ENCODE measurements at regions not wholly inside any gene's neighbourhood (a gene's known extent, or its start where the extent isn't known, plus 50 kb on each side); places are given as distances from the start of the nearest gene placed in this dataset.

DNA sequence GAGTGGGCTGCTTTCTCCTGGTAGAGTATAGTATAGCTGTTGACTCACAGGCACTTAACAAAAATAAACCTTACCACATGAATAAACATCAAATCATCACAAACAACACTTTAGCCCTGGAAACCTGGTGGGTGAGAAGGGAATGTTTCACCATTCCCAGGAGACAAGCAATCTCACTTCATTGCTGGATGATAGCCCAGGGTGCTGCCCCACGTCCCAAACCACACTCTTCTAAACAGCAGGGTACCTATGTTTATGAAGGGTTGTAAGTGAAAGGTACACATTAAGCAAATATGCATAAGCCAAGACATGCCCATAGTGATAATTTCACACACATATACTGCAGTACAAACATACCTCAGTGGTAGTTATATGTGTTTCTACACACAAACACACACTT, 276.2 kb downstream of the FGFR2 start:
- CTCF ChIA-PET: no interaction called here
- POLR2A ChIA-PET: no interaction called here
- H3K4me3 ChIP-seq (ENCODE audit: low read depth, low read length): no peak overlapping the region
- DNase-seq (ENCODE audit: low read depth, low spot score): no peak
- H3K9me3 ChIP-seq (ENCODE audit: control insufficient read depth, insufficient read depth, low read length): peaks cover 15% of the 10 kb centered on the region
- no peak overlapping the region for H3K27ac ChIP-seq (ENCODE audit: low read depth, low read length)
- H3K27me3 ChIP-seq (ENCODE audit: control insufficient read depth, insufficient read depth, low read length): no peaks in the 10 kb centered on the region
- TF ChIP-seq, protein P1, sequence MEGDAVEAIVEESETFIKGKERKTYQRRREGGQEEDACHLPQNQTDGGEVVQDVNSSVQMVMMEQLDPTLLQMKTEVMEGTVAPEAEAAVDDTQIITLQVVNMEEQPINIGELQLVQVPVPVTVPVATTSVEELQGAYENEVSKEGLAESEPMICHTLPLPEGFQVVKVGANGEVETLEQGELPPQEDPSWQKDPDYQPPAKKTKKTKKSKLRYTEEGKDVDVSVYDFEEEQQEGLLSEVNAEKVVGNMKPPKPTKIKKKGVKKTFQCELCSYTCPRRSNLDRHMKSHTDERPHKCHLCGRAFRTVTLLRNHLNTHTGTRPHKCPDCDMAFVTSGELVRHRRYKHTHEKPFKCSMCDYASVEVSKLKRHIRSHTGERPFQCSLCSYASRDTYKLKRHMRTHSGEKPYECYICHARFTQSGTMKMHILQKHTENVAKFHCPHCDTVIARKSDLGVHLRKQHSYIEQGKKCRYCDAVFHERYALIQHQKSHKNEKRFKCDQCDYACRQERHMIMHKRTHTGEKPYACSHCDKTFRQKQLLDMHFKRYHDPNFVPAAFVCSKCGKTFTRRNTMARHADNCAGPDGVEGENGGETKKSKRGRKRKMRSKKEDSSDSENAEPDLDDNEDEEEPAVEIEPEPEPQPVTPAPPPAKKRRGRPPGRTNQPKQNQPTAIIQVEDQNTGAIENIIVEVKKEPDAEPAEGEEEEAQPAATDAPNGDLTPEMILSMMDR (IDR thresholded peaks at IDR 0.05; ENCODE audit: low read depth, low read length): no peak

DNA sequence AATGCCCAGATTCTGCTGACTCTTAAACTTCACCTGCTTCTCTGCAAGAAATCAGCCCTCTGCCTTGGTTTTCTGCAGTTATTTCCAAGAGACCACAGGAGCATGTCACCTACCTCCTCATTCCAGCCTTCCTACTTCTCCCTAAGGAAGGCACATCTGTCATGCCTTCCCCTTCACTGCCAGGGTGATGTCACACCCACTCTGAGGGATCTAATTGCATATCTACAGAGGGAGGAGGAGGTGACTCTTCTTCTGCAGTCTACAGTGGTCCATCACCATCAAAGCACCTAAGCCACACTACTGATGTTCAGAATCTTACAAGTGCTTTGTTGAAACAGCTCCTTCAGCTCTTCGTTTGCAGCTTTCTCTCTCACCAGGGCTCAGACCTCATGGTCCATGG, 275.5 kb downstream of the FGFR2 start:
- POLR2A ChIA-PET: no interaction called here
- H3K27ac ChIP-seq (ENCODE audit: low read depth, low read length): no peak overlapping the region
- CTCF ChIA-PET: interaction anchor here (0.5 kb wide), 1 partner anchor 440 kb away, joined by 4 read pairs; no protein-coding TSS in a partner anchor

DNA sequence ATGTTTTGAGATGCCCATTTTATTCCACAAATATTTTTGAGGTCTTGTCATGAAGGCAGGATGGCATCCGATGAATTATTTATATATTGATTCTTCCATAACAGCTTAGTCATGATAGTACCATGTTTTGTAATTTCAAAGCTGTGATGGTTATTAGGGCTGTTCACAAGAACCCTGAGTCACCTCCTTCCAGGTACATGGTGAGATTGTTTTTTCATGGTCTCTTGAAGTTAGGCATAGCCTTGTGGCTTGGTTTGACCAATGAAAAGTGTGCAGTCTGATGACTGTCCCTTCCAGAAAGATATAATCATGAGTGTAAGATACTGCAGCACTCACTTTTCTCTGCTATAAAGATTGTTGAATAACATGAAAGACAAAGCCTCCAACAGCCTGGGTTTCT, 274.8 kb downstream of the FGFR2 start:
- Histone ChIP-seq H3K27ac (ENCODE audit: low read depth, low read length) (no peak overlapping the region), H3K4me3 (ENCODE audit: low read depth, low read length) (no peak overlapping the region), H3K9me3 (ENCODE audit: control insufficient read depth, insufficient read depth, low read length) (peaks cover 24% of the 10 kb centered on the region), H3K27me3 (ENCODE audit: control insufficient read depth, insufficient read depth, low read length) (no peaks in the 10 kb centered on the region)
- CTCF ChIA-PET: no interaction called here
- DNase-seq (ENCODE audit: low read depth, low spot score): no peak
- TF ChIP-seq, protein P1 (IDR thresholded peaks at IDR 0.05; ENCODE audit: low read depth, low read length): no peak
- POLR2A ChIA-PET: no interaction called here

More for the DNA sequence above, 275.5 kb downstream of the FGFR2 start:
- no peak for DNase-seq (ENCODE audit: low read depth, low spot score)
- TF ChIP-seq, protein P1 (IDR thresholded peaks at IDR 0.05; ENCODE audit: low read depth, low read length): no peak
- no peak overlapping the region for H3K4me3 ChIP-seq (ENCODE audit: low read depth, low read length)
- H3K27me3 ChIP-seq (ENCODE audit: control insufficient read depth, insufficient read depth, low read length): no peaks in the 10 kb centered on the region
- peaks cover 21% of the 10 kb centered on the region for H3K9me3 ChIP-seq (ENCODE audit: control insufficient read depth, insufficient read depth, low read length)

DNA sequence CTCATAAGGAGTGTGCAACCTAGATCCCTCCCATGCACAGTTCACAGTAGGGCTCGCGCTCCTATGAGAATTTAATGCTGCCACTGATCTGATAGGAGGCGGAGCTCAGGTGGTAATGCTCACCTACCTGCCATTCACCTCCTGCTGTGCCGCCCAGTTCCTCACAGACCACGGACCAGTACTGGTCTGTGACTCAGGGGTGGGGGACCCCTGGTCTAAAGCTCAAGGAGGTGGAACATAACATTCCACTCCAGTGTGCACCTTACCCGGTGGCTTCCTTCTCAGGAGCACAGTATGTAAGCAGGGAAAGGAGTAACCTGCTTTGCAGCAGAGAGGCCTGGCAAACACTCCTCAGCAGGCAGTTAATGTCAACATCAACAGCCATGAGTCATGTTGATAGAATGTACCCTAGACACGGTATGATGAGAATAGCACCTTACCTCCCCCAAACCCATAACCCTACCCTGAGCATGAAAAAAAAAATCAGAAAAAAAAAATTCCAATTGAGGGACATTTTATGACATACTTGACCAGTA, 273.5 kb downstream of the FGFR2 start:
- H3K27me3 ChIP-seq (ENCODE audit: control insufficient read depth, insufficient read depth, low read length): no peaks in the 10 kb centered on the region
- H3K4me3 ChIP-seq (ENCODE audit: low read depth, low read length): no peak overlapping the region
- peaks cover 31% of the 10 kb centered on the region for H3K9me3 ChIP-seq (ENCODE audit: control insufficient read depth, insufficient read depth, low read length)
- TF ChIP-seq, protein P1 (IDR thresholded peaks at IDR 0.05; ENCODE audit: low read depth, low read length): no peak
- ChIA-PET CTCF (no interaction called here), POLR2A (no interaction called here)
- DNase-seq (ENCODE audit: low read depth, low spot score): no peak
- H3K27ac ChIP-seq (ENCODE audit: low read depth, low read length): no peak overlapping the region

DNA sequence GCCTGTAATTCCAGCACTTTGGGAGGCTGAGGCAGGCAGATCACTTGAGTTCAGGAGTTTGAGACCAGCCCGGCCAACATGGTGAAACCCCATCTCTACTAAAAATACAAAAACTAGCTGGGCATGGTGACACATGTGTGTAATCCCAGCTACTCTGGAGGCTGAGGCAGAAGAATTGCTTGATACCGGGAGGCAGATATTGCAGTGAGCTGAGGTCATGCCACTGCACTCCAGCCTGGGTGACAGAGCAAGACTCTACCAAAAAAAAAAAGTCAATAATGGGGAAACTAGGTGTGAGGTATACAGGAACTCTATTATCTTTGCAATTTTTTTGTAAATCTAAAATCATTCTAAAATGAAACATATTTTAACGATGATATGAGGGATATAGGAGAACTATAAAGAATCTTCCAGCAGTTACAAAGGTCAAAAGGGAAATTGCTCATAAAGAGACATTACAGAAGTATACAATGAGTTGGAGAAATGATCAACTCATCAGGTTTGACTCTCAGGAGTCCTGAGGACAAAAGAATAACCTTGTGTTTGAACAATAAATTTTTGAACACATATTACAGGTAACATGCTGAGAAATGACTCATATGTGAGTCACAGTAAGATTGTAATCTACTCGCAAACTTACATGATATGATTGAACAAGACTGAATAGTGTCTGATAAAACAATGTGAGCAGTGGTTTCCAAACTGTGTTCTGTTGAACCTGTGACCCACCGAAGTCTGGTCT, 272.6 kb downstream of the FGFR2 start:
- no peaks in the 10 kb centered on the region for H3K27me3 ChIP-seq (ENCODE audit: control insufficient read depth, insufficient read depth, low read length)
- no peak for DNase-seq (ENCODE audit: low read depth, low spot score)
- H3K4me3 ChIP-seq (ENCODE audit: low read depth, low read length): no peak overlapping the region
- CTCF ChIA-PET: no interaction called here
- peaks cover 31% of the 10 kb centered on the region for H3K9me3 ChIP-seq (ENCODE audit: control insufficient read depth, insufficient read depth, low read length)
- POLR2A ChIA-PET: no interaction called here
- TF ChIP-seq, protein P1 (IDR thresholded peaks at IDR 0.05; ENCODE audit: low read depth, low read length): no peak
- no peak overlapping the region for H3K27ac ChIP-seq (ENCODE audit: low read depth, low read length)
